Memory B cell (primary cell): ENCODE measurements at regions not wholly inside any gene's neighbourhood (a gene's known extent, or its start where the extent isn't known, plus 50 kb on each side); places are given as distances from the start of the nearest gene placed in this dataset.

Experiments used
- ATAC-seq: fragments of 150-1000 bp; cut with Tn5 transposase; 2 replicates; pipeline ENCODE4 v1.10.0; 2021; ENCODE audit warnings: low read depth, mild to moderate bottlenecking, moderate library complexity
- DNase-seq, 2 donors: peaks; one replicate each; pipeline ENCODE4 v3.0.0; 2022; ENCODE audit warnings: low spot score in 2 of 2
- H3K27ac Mint-ChIP-seq: one replicate; pipeline ENCODE4 v1.8.0; 2022; ENCODE audit warnings: mild to moderate bottlenecking, moderate library complexity, mixed read lengths
- H3K27me3 Mint-ChIP-seq: one replicate; pipeline ENCODE4 v1.8.0; 2022; ENCODE audit warnings: mixed read lengths
- H3K36me3 Mint-ChIP-seq: one replicate; pipeline ENCODE4 v1.8.0; 2022; ENCODE audit warnings: mild to moderate bottlenecking, mixed read lengths
- H3K4me1 Mint-ChIP-seq: one replicate; pipeline ENCODE4 v1.8.0; 2022; ENCODE audit warnings: mixed read lengths
- H3K4me3 Mint-ChIP-seq: one replicate; pipeline ENCODE4 v1.8.0; 2022; ENCODE audit warnings: mild to moderate bottlenecking, moderate library complexity, mixed read lengths
- H3K9me3 Mint-ChIP-seq: one replicate; pipeline ENCODE4 v1.8.0; 2022; ENCODE audit warnings: mixed read lengths

GRCh38 chr3:153889905-153890334, 231.3 kb upstream of the ARHGEF26 start:
- Mint-ChIP-seq H3K4me3 (no peak overlapping the region), H3K36me3 (no peaks in the 10 kb centered on the region), H3K9me3 (no peaks in the 10 kb centered on the region), H3K27ac (no peak overlapping the region), H3K4me1 (no peaks in the 10 kb centered on the region), H3K27me3 (no peaks in the 10 kb centered on the region)
- DNase-seq (no peak), ATAC-seq (no peak)

- Mint-ChIP-seq H3K27ac (no peak overlapping the region), H3K36me3 (no peaks in the 10 kb centered on the region), H3K27me3 (no peaks in the 10 kb centered on the region), H3K4me3 (no peak overlapping the region), H3K9me3 (no peaks in the 10 kb centered on the region), H3K4me1 (no peaks in the 10 kb centered on the region)
- DNase-seq (no peak), ATAC-seq (no peak)
Measured at GRCh38 chr3:153892126-153892525, 229.1 kb upstream of the ARHGEF26 start.

GRCh38 chr3:153894857-153895256, 226.3 kb upstream of the ARHGEF26 start:
- H3K36me3 Mint-ChIP-seq, result no peaks in the 10 kb centered on the region
- H3K4me1 Mint-ChIP-seq, result no peaks in the 10 kb centered on the region
- ATAC-seq, result no peak
- no peak for DNase-seq
- no peaks in the 10 kb centered on the region for H3K9me3 Mint-ChIP-seq
- no peak overlapping the region for H3K4me3 Mint-ChIP-seq
- H3K27ac Mint-ChIP-seq, result no peak overlapping the region
- no peaks in the 10 kb centered on the region for H3K27me3 Mint-ChIP-seq

GRCh38 chr3:153896197-153896596, 225.0 kb upstream of the ARHGEF26 start:
- DNase-seq (no peak), ATAC-seq (no peak)
- Mint-ChIP-seq H3K27me3 (no peaks in the 10 kb centered on the region), H3K4me3 (no peak overlapping the region), H3K9me3 (no peaks in the 10 kb centered on the region), H3K36me3 (no peaks in the 10 kb centered on the region), H3K27ac (no peak overlapping the region), H3K4me1 (no peaks in the 10 kb centered on the region)

GRCh38 chr3:153897025-153897723, 224.0 kb upstream of the ARHGEF26 start:
- no peak overlapping the region for H3K4me3 Mint-ChIP-seq
- no peaks in the 10 kb centered on the region for H3K27me3 Mint-ChIP-seq
- no peak overlapping the region for H3K27ac Mint-ChIP-seq
- H3K9me3 Mint-ChIP-seq, result no peaks in the 10 kb centered on the region
- no peaks in the 10 kb centered on the region for H3K36me3 Mint-ChIP-seq
- DNase-seq, result no peak
- ATAC-seq, result no peak
- no peaks in the 10 kb centered on the region for H3K4me1 Mint-ChIP-seq

- H3K27me3 Mint-ChIP-seq, result no peaks in the 10 kb centered on the region
- H3K27ac Mint-ChIP-seq, result no peak overlapping the region
- no peak for DNase-seq
- ATAC-seq, result no peak
- peaks cover 2% of the 10 kb centered on the region for H3K9me3 Mint-ChIP-seq
- H3K36me3 Mint-ChIP-seq, result no peaks in the 10 kb centered on the region
- H3K4me1 Mint-ChIP-seq, result no peaks in the 10 kb centered on the region
- no peak overlapping the region for H3K4me3 Mint-ChIP-seq
Measured at GRCh38 chr3:153897842-153898241, 223.3 kb upstream of the ARHGEF26 start.

GRCh38 chr3:153901152-153901551, 220.0 kb upstream of the ARHGEF26 start:
- DNase-seq, result no peak
- ATAC-seq, result no peak
- Mint-ChIP-seq H3K36me3 (no peaks in the 10 kb centered on the region), H3K4me3 (no peak overlapping the region), H3K4me1 (no peaks in the 10 kb centered on the region), H3K27me3 (no peaks in the 10 kb centered on the region), H3K27ac (no peak overlapping the region), H3K9me3 (peaks cover 9% of the 10 kb centered on the region)

GRCh38 chr3:153901991-153902390, 219.2 kb upstream of the ARHGEF26 start:
- no peak for DNase-seq
- H3K27me3 Mint-ChIP-seq, result no peaks in the 10 kb centered on the region

GRCh38 chr3:153903430-153903829, 217.8 kb upstream of the ARHGEF26 start:
- DNase-seq (no peak), ATAC-seq (no peak)
- no peak overlapping the region for H3K4me3 Mint-ChIP-seq
- no peak overlapping the region for H3K27ac Mint-ChIP-seq
- H3K9me3 Mint-ChIP-seq, result peaks cover 9% of the 10 kb centered on the region
- H3K27me3 Mint-ChIP-seq, result no peaks in the 10 kb centered on the region
- H3K4me1 Mint-ChIP-seq, result no peaks in the 10 kb centered on the region
- H3K36me3 Mint-ChIP-seq, result no peaks in the 10 kb centered on the region

More at GRCh38 chr3:153901991-153902390, 219.2 kb upstream of the ARHGEF26 start:
- Mint-ChIP-seq H3K4me3 (no peak overlapping the region), H3K27ac (no peak overlapping the region), H3K4me1 (no peaks in the 10 kb centered on the region), H3K9me3 (peaks cover 9% of the 10 kb centered on the region), H3K36me3 (no peaks in the 10 kb centered on the region)
- ATAC-seq, result no peak

GRCh38 chr3:153906366-153906765, 214.8 kb upstream of the ARHGEF26 start:
- Mint-ChIP-seq H3K27me3 (no peaks in the 10 kb centered on the region), H3K4me3 (no peak overlapping the region), H3K4me1 (no peaks in the 10 kb centered on the region), H3K27ac (no peak overlapping the region), H3K36me3 (no peaks in the 10 kb centered on the region), H3K9me3 (peaks cover 9% of the 10 kb centered on the region)
- no peak for DNase-seq
- no peak for ATAC-seq

GRCh38 chr3:153910387-153910786, 210.8 kb upstream of the ARHGEF26 start:
- H3K36me3 Mint-ChIP-seq, result no peaks in the 10 kb centered on the region
- ATAC-seq (no peak), DNase-seq (no peak)
- no peak overlapping the region for H3K27ac Mint-ChIP-seq
- no peaks in the 10 kb centered on the region for H3K4me1 Mint-ChIP-seq
- no peak overlapping the region for H3K4me3 Mint-ChIP-seq
- H3K9me3 Mint-ChIP-seq, result no peaks in the 10 kb centered on the region
- H3K27me3 Mint-ChIP-seq, result no peaks in the 10 kb centered on the region

- Mint-ChIP-seq H3K27me3 (no peaks in the 10 kb centered on the region), H3K9me3 (no peaks in the 10 kb centered on the region), H3K27ac (no peak overlapping the region), H3K4me1 (no peaks in the 10 kb centered on the region), H3K36me3 (no peaks in the 10 kb centered on the region), H3K4me3 (no peak overlapping the region)
- DNase-seq (no peak), ATAC-seq (no peak)
Measured at GRCh38 chr3:153911116-153911515, 210.1 kb upstream of the ARHGEF26 start.

GRCh38 chr3:153919773-153920172, 201.4 kb upstream of the ARHGEF26 start:
- Mint-ChIP-seq H3K27me3 (peaks cover 3% of the 10 kb centered on the region), H3K4me3 (no peak overlapping the region), H3K36me3 (no peaks in the 10 kb centered on the region), H3K4me1 (no peaks in the 10 kb centered on the region), H3K27ac (no peak overlapping the region), H3K9me3 (peaks cover 7% of the 10 kb centered on the region)
- ATAC-seq, result no peak
- DNase-seq, result no peak

- Mint-ChIP-seq H3K4me1 (no peaks in the 10 kb centered on the region), H3K27ac (no peak overlapping the region), H3K36me3 (no peaks in the 10 kb centered on the region), H3K27me3 (peaks cover 3% of the 10 kb centered on the region), H3K4me3 (no peak overlapping the region), H3K9me3 (peaks cover 6% of the 10 kb centered on the region)
- no peak for ATAC-seq
- no peak for DNase-seq
Measured at GRCh38 chr3:153921826-153922225, 199.4 kb upstream of the ARHGEF26 start.

GRCh38 chr3:153925841-153926514, 195.2 kb upstream of the ARHGEF26 start:
- Mint-ChIP-seq H3K4me1 (no peaks in the 10 kb centered on the region), H3K4me3 (no peak overlapping the region)
- DNase-seq, result no peak

More at GRCh38 chr3:153925841-153926514, 195.2 kb upstream of the ARHGEF26 start:
- Mint-ChIP-seq H3K27ac (no peak overlapping the region), H3K9me3 (peaks cover 2% of the 10 kb centered on the region), H3K27me3 (peaks cover 3% of the 10 kb centered on the region), H3K36me3 (no peaks in the 10 kb centered on the region)
- ATAC-seq, result no peak
